Midbrain (tissue), 1 donor: ENCODE measurements at regions not wholly inside any gene's neighbourhood (a gene's known extent, or its start where the extent isn't known, plus 50 kb on each side); places are given as distances from the start of the nearest gene placed in this dataset.

Source experiments
- DNase-seq: peaks from one replicate; lab custom pipeline; 2025; lab: John Stamatoyannopoulos, UW

GRCh38 chr10:120960725-120961124, 109.6 kb downstream of the WDR11 start:
- no peak for DNase-seq

- DNase-seq = no peak
These were observed 110.9 kb downstream of the WDR11 start for GRCh38 chr10:120961795-120962755.

DNA sequence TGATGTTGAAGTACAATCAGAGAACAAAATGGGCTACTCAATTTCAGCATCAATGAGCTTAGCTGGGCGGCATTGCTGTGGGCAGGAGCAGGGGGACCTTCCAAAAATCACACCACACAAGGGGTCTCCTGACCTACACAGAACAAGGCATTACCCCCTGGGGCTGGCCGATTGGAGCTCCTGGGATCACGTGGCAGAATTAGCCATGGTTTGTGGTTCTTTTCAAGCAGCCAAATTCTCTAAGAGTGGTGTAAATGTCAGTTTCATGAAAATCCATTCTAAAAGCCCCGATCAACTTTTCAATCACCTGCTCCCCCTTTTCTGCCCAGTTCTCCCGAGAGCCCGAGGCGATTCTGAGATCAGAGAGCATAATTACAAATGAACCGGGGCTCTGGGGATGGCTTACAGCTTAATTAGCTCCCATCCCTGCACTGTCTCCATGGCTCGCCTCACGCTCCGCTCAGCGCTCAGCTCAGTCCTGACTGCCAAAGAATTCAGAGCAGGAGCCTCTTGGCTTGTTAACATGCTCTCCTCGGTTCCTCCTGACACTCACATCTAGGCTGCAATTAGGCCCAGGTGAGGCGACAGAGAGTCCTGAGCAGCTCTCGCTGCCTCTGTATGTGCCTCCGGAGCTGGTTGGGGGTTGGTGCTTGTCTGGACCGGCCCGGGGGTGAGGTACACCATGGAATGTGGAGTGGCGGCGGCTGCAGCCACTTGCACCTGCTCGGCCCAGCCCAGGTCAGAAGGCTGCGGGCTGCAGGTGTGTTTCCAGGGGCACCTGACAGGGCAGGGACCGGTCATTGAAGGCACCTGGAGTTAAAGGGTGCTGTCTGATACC, 111.8 kb downstream of the WDR11 start:
- DNase-seq = peak; percentile 38

- DNase-seq = no peak
These were observed 112.5 kb downstream of the WDR11 start for GRCh38 chr10:120963594-120964220.

DNA sequence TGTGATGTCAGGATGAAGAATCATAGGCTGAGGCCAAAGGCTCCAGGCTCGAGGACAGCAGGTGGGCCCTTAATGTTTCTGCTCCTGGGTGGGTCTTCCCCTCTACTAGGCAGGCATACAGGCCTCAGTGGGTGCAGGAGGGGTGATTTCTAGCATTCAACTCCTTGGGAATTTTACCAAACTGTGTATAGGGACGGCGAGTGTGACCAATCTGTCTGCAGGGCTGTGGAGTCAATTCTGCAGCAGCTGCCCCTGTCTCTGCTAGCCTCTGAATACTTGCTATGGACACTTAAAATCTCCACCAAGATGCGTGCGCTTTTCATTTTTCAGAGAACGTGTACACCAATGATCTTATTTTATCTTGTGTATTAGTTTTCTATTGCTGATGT, 115.5 kb downstream of the WDR11 start:
- DNase-seq = no peak

DNA sequence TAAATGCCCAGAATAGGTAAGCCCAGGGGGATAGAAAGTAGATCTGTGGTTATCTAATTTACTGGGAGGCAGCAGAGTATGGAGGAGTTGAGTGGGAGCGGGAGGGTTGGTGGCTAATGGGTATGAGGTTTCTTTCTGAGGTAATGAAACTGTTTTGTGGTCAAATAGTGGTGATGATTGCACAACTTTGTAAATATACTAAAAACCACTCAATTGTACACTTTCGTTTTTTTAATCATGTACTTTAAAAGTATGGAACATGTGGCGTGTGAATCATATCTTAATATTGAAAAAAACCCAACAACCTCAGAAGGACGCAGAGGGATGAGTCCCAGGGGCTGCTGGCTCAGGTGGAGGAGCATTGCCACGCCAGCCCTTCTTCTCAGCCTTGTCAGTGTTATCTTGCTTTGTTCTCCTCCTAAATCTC, 118.1 kb downstream of the WDR11 start:
- no peak for DNase-seq

DNA sequence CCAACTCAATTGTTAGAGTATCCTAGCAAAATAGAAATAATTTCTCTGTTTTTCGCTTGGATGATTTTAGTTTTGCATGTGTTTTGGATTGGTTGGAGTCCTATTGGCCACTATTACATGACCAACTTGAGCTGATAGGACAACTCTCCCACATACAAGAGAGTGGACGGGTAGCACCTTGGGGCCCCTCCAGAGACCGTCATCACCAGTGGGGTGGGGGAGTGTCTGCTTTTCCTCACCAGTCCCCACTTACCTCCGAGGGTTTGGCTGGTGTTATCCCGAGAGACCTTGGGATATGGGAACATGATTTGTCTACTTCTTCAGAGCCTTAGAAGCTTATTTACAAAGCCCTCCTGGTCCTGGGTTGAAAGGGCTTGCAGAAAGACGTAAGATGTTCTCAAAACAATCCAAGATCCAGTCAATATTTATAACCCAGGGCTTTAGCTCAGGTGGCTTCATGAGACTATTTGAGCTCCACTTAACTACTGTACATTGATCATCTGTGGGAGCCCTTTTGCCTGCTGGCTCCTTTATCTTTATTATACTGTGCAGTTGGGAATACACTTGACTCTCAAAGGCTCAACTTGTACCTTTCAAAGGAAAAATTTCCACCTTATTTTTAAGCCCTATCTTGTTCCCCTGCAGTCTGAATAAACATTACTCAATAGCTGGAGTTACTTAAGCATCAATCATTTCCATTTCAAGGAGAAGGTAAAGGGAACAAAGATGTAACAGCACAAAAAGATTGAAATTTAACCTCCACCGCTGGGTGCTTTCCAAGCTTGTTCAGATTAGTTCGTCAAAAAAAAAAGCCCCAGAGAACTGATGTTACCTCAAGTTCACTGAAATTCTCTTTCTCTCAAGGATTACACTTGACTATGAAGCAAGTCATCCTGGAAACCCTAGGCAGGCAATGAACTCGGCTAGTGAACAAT, 119.7 kb downstream of the WDR11 start:
- no peak for DNase-seq

- DNase-seq = no peak
These were observed 120.5 kb downstream of the WDR11 start for GRCh38 chr10:120971671-120972070.

DNA sequence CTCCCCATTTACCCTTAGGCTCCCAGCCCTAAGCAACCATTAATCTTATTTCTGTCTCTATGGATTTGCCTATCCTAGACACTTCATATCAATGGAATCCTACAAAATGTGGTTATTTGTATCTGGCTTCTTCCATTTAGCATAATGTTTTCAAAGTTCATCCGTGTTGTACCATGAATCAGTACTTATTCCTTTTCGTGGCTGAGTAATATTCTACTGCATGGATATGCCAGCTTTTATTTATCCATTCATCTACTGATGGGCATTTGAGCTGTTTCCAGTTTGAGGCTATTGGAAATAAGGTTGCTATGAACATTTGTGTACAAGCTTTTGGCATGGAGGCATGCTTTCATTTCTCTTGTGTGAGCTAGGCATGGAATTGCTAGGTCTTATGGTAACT, 121.1 kb downstream of the WDR11 start:
- no peak for DNase-seq

- DNase-seq = no peak
These were observed 124.1 kb downstream of the WDR11 start for GRCh38 chr10:120975072-120975867.

DNA sequence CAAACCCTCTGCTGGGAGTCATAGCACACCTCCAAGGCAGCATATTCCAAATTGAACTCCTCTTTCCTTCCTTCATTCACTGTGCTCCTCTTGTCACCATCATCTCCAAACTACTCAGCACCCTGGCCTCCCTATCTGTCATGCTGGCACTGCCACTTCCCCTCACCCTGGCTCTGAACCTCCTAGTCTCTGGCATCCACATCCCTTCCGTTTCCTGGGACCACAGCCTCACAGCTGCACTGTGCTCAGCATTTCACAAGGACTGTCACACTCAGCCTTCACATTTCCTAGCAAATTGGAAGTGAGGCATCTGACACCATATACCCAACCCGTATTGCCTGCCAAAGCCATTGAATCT, 124.7 kb downstream of the WDR11 start:
- DNase-seq = no peak

DNA sequence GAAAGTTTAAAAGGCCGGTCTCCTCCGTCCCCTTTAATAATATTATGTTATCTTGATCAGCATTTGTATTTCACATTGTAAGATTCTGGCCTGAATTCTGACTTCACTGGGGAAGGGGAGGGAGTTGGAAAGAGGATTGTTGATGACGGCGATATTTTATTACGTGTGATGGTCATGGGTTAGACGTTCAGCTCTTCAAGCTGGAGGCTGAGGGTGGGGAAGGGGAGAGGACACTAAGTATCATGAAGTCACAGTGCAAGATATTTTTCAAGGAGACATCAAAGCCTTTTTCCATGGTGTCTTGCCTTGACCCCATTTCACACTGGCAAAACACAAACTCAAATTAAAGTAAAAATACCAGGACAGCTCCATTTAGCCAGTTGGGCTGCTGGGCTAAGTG, 126.7 kb downstream of the WDR11 start:
- DNase-seq = no peak

DNA sequence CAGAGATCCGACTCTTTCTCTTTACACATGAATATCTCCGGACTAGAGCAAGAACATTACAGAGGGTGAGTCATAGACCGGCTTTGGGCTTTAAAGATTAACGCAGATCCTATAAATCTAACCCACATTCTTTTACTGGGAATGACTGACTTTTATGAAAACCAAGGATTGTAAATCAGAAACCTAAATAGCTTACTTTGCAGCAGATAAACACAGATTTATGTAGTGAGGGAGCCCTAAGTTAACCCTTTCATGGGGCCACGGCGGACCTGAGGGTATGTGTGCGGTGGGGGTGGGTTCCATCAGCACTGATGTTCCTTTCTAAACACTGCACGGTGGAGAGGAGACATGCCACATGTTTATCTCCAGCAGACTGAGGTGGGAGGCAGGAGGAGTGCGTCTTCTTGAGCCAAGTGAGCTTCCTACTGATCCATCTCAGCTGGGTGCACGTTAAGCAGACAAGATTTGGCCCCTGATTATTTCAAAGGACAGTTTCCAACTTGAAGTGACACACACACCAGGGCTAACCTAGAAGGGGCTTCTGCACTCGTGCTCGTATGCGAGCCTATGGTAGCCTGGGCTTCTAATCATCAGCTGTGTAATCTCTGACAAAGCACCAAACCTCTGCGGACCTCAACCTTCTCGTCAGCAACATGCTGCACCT, 127.6 kb downstream of the WDR11 start:
- DNase-seq = no peak

DNA sequence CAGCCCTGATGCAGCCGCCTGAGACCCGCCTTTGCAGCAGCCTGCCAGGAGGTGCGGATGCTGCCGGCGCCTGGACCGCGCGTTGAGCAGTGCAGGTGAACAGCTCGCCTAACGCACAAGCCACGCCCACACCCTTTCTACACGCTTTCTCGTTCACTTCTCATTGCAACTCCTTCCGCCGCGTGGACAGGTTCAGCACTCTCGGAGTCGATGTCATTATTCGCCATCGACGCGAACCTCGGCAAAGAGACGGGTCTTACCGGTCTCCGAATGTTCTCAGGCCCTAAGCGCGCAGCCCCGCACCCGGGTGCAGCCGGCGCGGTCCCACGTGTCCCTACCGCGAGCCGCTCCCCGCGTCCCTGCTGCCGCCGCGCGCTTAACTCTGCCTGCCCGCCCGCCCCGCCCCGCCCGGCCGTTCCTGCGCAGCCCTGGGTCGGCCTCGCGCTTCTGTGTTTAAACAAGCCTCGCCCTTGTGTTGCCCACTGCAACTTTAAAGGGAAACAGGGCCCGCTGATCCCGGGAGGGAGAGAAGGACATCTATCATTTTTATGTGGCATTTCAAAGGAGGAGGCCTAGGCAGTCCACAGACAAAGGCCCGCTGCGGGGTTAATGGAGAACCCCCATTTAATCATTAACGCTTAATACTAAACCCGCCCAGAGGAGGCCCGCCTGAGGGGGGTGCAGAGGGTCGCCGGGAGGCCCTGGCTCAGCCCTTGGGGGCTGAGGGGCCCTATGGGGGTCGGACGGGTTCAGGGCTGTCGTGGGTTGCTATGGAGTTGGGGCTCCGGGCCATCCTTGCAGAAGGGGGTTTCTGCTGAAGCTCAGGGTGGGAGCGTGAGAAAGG, 128.5 kb downstream of the WDR11 start:
- DNase-seq = no peak

DNA sequence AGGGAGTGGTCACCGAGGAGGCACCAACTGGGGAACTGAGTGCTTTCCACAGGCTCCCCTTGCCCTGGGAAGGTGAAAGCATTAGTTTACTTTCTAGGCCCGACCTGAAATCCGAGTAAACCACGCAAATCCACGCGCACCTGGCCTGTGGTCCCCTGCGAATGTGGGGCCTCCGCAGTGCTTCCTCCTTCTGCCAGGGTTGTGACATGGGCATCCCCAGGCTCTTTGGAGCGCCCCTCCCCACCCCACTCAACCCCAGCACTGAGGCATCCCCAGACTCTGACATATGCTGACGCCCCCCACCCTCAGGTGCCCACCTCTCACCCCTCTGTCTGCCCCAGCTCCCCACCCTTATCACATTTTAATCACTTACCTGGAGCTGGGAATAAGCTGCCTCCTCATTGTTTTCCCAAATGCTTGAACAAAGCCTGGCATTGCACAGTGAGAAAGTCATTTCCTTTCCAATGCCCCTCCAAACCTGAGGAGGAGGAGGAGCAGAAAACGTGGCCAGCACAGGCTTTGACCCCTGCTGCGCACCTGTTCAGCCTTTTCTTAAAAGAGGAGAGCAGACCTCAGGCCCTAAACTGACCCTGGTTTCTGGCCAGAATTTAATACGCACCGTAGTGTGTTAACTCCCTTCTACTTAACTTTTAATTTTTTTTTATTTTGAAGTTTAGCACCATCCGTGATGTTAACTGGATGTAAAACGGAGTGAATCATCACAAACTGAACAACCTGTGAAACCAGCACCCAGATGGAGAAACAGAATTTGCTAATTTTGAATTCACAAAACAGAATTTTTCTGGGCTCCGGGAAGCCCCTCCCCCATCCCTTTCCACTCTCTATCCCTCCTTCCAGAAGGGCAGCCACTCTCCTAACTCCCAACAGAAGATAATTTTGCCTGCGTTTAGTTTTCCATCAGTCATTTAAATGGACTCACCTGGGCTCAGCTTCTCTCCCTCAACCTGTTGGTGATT, 129.4 kb downstream of the WDR11 start:
- no peak for DNase-seq

DNA sequence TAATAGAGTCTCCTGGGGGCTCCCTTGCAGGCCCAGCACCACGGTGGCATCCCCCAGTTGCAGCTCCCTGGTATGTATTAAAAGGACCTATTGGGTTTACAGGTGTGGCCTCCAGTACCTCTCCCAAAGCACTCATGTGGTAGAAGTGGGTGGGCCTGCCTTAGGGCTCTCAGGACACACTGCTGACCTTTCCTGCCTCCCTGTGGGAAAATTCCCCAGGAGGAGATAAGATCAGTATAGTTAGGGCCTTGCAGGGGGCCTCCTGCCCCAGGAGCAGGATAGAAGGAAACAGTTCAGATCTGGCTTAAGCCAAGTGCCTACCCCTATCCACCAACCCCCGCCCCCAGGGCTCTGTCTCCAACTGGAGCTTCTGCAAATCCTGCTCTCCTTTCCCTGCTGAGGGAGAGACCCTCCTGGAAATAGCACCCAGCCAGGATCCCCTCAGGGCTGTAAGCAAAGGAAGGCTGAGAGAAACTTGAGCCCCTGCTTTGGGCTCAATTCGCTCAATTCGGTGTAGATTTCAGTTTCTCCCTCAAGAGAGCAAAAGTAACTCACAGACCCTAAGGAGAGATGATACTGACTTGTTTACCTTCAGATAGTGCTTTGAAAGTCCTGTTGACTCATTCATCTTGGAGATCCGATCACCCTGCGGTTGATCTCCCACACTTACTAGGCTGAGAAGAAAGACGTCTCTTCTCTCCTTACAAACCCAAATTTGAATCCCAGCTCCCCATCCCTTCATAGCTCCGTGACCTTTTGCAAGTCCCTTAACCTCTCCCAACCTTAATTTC, 130.6 kb downstream of the WDR11 start:
- DNase-seq = no peak

DNA sequence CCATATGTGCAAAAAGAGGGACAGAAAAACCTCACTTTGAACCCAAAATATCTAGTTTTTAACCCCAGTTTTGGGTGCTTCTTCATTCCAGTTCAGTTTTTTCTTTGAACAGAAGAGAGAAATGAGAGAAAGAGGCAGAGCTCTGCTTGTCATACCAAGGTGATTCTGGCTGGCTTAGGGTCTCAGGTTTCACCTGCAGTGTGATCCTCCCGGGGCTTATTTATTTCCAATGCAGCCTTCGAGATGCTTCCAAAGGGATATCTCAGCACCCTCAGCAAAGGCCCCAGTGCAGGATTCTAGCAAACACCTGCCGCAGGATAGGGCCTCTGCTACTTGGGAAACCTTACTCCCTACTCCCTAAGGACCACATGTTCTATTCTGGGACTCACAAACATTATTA, 131.3 kb downstream of the WDR11 start:
- no peak for DNase-seq
